Smooth muscle cell (in vitro differentiated cells): ENCODE measurements at regions not wholly inside any gene's neighbourhood (a gene's known extent, or its start where the extent isn't known, plus 50 kb on each side); places are given as distances from the start of the nearest gene placed in this dataset.
"Not testable (repeated sequence)": the region's sequence is repeated elsewhere in the genome, so short reads cannot be mapped to it uniquely, and the experiment has no call there.

Source experiments
- DNase-seq: peaks from one replicate; lab custom pipeline; 2025; ENCODE audit not compliant: unreplicated experiment; lab: John Stamatoyannopoulos, UW
- H2AFZ ChIP-seq: fragments of 200-600 bp; sonication (generic); 2 replicates; pipeline ENCODE4 v1.6.0; 2016; ENCODE audit warnings: antibody characterized with exemption, low read depth, mild to moderate bottlenecking
- H3F3A ChIP-seq: fragments of 200-600 bp; sonication (generic); 2 replicates; pipeline ENCODE4 v1.6.0; 2017; ENCODE audit warnings: antibody characterized with exemption, low read depth
- H3K27ac ChIP-seq: fragments of 200-600 bp; sonication (generic); 2 replicates; pipeline ENCODE4 v1.5.1; 2016; ENCODE audit warnings: low read depth, mild to moderate bottlenecking
- H3K27me3 ChIP-seq: fragments of 200-600 bp; sonication (generic); 2 replicates; pipeline ENCODE4 v1.6.1; 2016; ENCODE audit warnings: low read depth, mild to moderate bottlenecking
- H3K36me3 ChIP-seq: fragments of 200-600 bp; sonication (generic); 2 replicates; pipeline ENCODE4 v1.5.1; 2016; ENCODE audit warnings: low read depth
- H3K4me1 ChIP-seq: fragments of 200-600 bp; sonication (generic); 2 replicates; pipeline ENCODE4 v1.5.1; 2016; ENCODE audit warnings: low read depth
- H3K4me2 ChIP-seq: fragments of 200-600 bp; sonication (generic); 2 replicates; pipeline ENCODE4 v1.6.0; 2016; ENCODE audit warnings: mild to moderate bottlenecking
- H3K4me3 ChIP-seq: fragments of 200-600 bp; sonication (generic); 2 replicates; pipeline ENCODE4 v1.5.1; 2016; ENCODE audit warnings: mild to moderate bottlenecking
- H3K79me2 ChIP-seq: fragments of 200-600 bp; sonication (generic); 2 replicates; pipeline ENCODE4 v1.6.0; 2016; ENCODE audit warnings: low read depth, mild to moderate bottlenecking
- H3K9ac ChIP-seq: fragments of 200-600 bp; sonication (generic); 2 replicates; pipeline ENCODE4 v1.6.0; 2016; ENCODE audit warnings: low read depth
- H3K9me3 ChIP-seq: fragments of 200-600 bp; sonication (generic); replicated peaks from 2 replicates; pipeline ENCODE4 v1.5.1; 2016; ENCODE audit warnings: low read depth
- H4K20me1 ChIP-seq: fragments of 200-600 bp; sonication (generic); 2 replicates; pipeline ENCODE4 v1.6.0; 2016; ENCODE audit warnings: low read depth
- WGBS: methylation state at CpG from one replicate; pipeline ENCODE4 v1.1.7; 2016; ENCODE audit warnings: low lambda C conversion rate; 5-methylcytosine and 5-hydroxymethylcytosine counted together
- TF ChIP-seq, protein P1 (sequence below): fragments of 200-600 bp; sonication (generic); IDR thresholded peaks from 2 replicates; pipeline ENCODE4 v1.5.1; 2017; ENCODE audit warnings: borderline replicate concordance, mild to moderate bottlenecking, antibody characterized with exemption; ENCODE audit not compliant: insufficient read depth, poor library complexity, severe bottlenecking

DNA sequence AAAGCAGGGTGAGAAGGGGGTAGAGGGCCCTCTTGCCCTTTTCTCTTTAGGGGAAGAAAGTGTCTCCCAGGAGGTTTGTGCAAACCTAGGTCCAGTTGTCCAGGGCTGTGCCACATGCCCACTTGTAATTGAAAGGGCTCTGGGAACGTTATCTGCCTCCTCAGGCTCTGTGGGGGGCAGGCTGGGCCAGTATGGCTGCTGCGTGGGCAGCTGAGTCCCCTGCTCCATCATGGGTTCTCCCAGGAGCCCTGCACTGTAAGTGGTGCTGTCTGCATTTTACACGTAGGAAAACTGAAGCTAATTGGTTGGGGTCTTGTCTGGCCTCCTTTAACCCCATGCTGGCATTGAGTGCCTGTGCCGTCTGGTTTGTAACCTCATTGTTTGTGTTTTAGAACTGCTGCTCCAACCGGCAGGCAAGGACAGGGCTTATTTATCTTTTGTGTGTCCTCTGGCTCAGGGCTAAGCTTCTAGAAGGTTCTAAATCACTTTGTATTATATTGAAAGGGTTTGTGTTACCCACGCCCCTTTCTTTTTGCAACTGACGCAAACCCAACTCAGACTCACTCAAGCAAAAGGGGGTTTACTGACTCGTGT, 117.7 kb upstream of the CIBAR2 start:
- Histone ChIP-seq H3K4me1 (peaks cover 26% of the 10 kb centered on the region), H3K4me2 (no peak overlapping the region), H3F3A (peaks cover 15% of the 10 kb centered on the region), H3K9me3 (no peaks in the 10 kb centered on the region), H4K20me1 (peaks cover 10% of the 10 kb centered on the region), H3K79me2 (peaks cover 14% of the 10 kb centered on the region), H3K36me3 (no peaks in the 10 kb centered on the region), H3K27me3 (no peaks in the 10 kb centered on the region), H3K9ac (no peak overlapping the region), H3K4me3 (no peak overlapping the region), H3K27ac (peak overlapping the region; percentile 50), H2AFZ (no peak overlapping the region)
- WGBS: 38% methylated on average over 8 of the region's 8 CpGs
- DNase-seq: no peak
- TF ChIP-seq, protein P1, sequence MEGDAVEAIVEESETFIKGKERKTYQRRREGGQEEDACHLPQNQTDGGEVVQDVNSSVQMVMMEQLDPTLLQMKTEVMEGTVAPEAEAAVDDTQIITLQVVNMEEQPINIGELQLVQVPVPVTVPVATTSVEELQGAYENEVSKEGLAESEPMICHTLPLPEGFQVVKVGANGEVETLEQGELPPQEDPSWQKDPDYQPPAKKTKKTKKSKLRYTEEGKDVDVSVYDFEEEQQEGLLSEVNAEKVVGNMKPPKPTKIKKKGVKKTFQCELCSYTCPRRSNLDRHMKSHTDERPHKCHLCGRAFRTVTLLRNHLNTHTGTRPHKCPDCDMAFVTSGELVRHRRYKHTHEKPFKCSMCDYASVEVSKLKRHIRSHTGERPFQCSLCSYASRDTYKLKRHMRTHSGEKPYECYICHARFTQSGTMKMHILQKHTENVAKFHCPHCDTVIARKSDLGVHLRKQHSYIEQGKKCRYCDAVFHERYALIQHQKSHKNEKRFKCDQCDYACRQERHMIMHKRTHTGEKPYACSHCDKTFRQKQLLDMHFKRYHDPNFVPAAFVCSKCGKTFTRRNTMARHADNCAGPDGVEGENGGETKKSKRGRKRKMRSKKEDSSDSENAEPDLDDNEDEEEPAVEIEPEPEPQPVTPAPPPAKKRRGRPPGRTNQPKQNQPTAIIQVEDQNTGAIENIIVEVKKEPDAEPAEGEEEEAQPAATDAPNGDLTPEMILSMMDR: no peak

DNA sequence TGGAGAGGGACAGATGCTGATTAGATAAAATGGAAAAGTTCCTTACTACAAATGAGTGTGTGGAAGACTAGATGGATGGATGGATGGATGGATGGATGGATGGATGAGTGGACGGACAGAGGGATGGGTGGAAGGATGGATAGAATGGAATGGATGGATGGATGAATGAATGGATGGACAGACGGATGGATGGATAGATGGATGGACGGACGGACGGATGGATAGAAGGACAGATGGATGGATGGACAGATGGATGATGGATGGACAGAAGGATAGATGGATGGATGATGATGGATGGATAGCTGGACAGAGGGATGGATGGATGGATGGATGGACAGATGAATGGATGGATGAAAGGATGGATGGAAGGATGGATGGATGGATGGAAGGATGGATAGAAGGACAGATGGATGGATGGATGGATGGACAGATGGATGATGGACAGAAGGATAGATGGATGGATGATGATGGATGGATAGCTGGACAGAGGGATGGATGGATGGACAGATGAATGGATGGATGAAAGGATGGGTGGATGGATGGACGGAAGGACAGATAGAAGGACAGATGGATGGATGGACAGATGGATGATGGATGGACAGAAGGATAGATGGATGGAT, 118.6 kb upstream of the CIBAR2 start:
- H3K9me3 ChIP-seq, H3K9ac ChIP-seq, H3K79me2 ChIP-seq, H3K4me3 ChIP-seq, H3K36me3 ChIP-seq, H2AFZ ChIP-seq, DNase-seq, H3K27me3 ChIP-seq, H3K4me2 ChIP-seq: not testable (repeated sequence)
- H3K4me1 ChIP-seq: peaks cover 27% of the 10 kb centered on the region
- WGBS: over 99% methylated on average over 6 of the region's 6 CpGs
- peak overlapping the region; percentile 50 for H3K27ac ChIP-seq
- peaks cover 10% of the 10 kb centered on the region for H4K20me1 ChIP-seq
- peaks cover 15% of the 10 kb centered on the region for H3F3A ChIP-seq

DNA sequence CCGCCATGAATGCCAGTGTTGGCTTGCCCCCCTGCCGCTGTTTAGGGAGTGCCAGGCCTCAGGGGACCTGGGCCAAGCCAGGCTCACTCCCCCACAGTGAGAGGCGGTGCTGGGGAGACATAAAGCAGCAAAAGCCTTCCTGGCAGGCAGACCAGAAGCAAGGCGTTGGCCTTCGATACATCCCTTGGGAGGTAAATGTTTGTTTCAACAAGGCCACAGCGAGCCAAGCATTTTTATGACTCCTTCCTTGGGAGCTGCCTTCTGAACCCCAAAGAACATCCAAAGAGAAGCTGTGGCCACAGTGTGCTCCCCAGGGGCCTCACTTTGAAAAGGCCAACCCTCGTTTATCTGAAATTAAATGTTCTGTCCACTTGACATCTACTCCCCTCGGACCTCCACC, 119.7 kb upstream of the CIBAR2 start:
- Histone ChIP-seq H3K27me3 (no peaks in the 10 kb centered on the region), H3K9ac (no peak overlapping the region), H3K4me2 (no peak overlapping the region), H3K4me3 (no peak overlapping the region), H4K20me1 (peaks cover 9% of the 10 kb centered on the region), H3K4me1 (peaks cover 31% of the 10 kb centered on the region), H3K27ac (no peak overlapping the region), H3K79me2 (no peaks in the 10 kb centered on the region), H3K9me3 (no peaks in the 10 kb centered on the region), H2AFZ (no peak overlapping the region), H3K36me3 (no peaks in the 10 kb centered on the region), H3F3A (peaks cover 15% of the 10 kb centered on the region)
- TF ChIP-seq, protein P1: no peak
- WGBS: 79% methylated on average over 8 of the region's 8 CpGs
- no peak for DNase-seq

DNA sequence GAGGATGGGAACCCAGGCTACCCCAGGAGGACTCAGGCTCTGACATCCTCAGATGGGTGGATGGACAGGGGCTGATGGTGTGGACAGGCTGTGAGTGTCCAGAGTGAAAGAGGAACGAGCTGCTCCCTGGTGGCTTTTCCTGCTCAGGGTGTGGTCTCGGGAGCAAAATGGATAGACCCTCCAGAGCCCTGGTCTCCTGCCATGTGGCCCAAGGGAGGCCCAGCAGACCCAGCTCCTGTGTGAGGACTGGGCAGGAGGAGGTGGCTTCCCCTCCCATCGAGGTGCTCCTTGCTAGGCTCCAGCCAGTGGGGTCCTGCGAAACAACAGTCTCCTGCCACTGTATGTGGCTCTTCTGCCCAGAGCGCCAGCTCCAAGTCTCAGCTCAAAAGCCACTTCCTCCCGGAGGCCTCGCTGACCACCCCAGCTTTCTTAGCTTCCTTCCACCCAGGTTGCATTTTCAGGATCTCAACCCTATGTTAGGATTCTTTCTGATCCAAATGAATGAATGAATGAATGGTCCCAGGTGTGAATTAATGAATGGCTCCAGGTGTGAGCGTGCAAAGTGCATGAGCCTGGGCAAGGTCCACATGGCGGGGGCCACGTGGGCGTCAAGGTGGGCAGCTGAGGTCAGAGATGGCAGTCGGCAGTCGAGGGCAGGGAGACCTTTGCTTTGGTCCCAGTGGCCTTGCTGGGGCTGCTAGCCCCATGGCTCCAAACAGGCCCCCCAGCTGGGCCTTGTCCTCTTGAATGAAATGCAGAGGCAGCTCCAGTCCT, 120.3 kb upstream of the CIBAR2 start:
- H3K79me2 ChIP-seq: no peaks in the 10 kb centered on the region
- H3K9ac ChIP-seq: no peak overlapping the region
- no peak overlapping the region for H3K4me2 ChIP-seq
- peaks cover 12% of the 10 kb centered on the region for H3F3A ChIP-seq
- H3K27ac ChIP-seq: no peak overlapping the region
- no peaks in the 10 kb centered on the region for H3K27me3 ChIP-seq
- 93% methylated on average over 13 of the region's 13 CpGs for WGBS
- TF ChIP-seq, protein P1: no peak
- H4K20me1 ChIP-seq: peaks cover 3% of the 10 kb centered on the region
- H3K36me3 ChIP-seq: no peaks in the 10 kb centered on the region
- DNase-seq: no peak
- no peak overlapping the region for H3K4me3 ChIP-seq
- no peak overlapping the region for H2AFZ ChIP-seq
- peaks cover 27% of the 10 kb centered on the region for H3K4me1 ChIP-seq
- no peaks in the 10 kb centered on the region for H3K9me3 ChIP-seq
